Upper lobe of left lung (tissue), 6 donors: ENCODE measurements at regions not wholly inside any gene's neighbourhood (a gene's known extent, or its start where the extent isn't known, plus 50 kb on each side); places are given as distances from the start of the nearest gene placed in this dataset.

Source experiments
- ATAC-seq, 2 donors: fragments of 200-7000 bp; cut with Tn5 transposase; one replicate each; pipeline ENCODE4 v1.9.1; 2022; ENCODE audit warnings: mild to moderate bottlenecking in 2 of 2, moderate library complexity in 2 of 2; ENCODE audit not compliant: low FRiP score in 2 of 2
- DNase-seq, 2 donors: peaks; one replicate each; pipeline ENCODE4 v3.0.0-alpha.2; 2019 to 2020
- H3K27ac ChIP-seq, 4 donors: fragments of 200-600 bp; sonication (generic); one replicate each; pipeline ENCODE4 v1.5.1; 2016 to 2019
- H3K27me3 ChIP-seq, 4 donors: fragments of 200-600 bp; sonication (generic); one replicate each; pipeline ENCODE4 v1.5.1; 2017 to 2019
- H3K36me3 ChIP-seq, 4 donors: fragments of 200-600 bp; sonication (generic); one replicate each; pipeline ENCODE4 v1.5.1; 2016 to 2019
- H3K4me1 ChIP-seq, 4 donors: fragments of 200-600 bp; sonication (generic); one replicate each; pipeline ENCODE4 v1.5.1; 2018 to 2019
- H3K4me3 ChIP-seq, 4 donors: fragments of 200-600 bp; sonication (generic); one replicate each; pipeline ENCODE4 v1.5.1; 2017 to 2019; ENCODE audit warnings: mild to moderate bottlenecking in 2 of 4, moderate library complexity in 1 of 4
- H3K9me3 ChIP-seq, 4 donors: fragments of 200-600 bp; sonication (generic); one replicate each; pipeline ENCODE4 v1.5.1; 2018 to 2019
- EP300 ChIP-seq, 4 donors: sonication (generic); formaldehyde crosslinking; IDR thresholded peaks; one replicate each; pipeline ENCODE4 v1.5.1; 2017; ENCODE audit warnings: antibody characterized with exemption in 4 of 4, control low read depth in 2 of 4
- POLR2A ChIP-seq, 4 donors: fragments of 450-650 bp; IDR thresholded peaks; one replicate each; pipeline ENCODE4 v1.5.1; 2016 to 2017; ENCODE audit warnings: antibody characterized with exemption in 4 of 4, mild to moderate bottlenecking in 2 of 4
- POLR2AphosphoS5 ChIP-seq, 2 donors: sonication (generic); formaldehyde crosslinking; IDR thresholded peaks; one replicate each; pipeline ENCODE4 v1.5.1; 2017; ENCODE audit warnings: antibody characterized with exemption in 2 of 2
- WGBS, 2 donors: methylation state at CpG; one replicate each; pipeline ENCODE4 v1.1.5; 2017 to 2018; 5-methylcytosine and 5-hydroxymethylcytosine counted together
- TF ChIP-seq, protein P1 (sequence below), 6 experiments: fragments of 450-650 bp in 4 of 6; fragments of 200-600 bp in 2 of 6; sonication (generic) in 2 of 6; IDR thresholded peaks; one replicate each; pipeline ENCODE4 v1.5.1; 2016 to 2019; ENCODE audit warnings: antibody characterized with exemption in 6 of 6
- donor health status: DM: no; HTN: no; CAD: no; lungs with moderate emphysema.
- donor health status: DM: no; HTN: yes; CAD: no; lungs with severe emphysema.

DNA sequence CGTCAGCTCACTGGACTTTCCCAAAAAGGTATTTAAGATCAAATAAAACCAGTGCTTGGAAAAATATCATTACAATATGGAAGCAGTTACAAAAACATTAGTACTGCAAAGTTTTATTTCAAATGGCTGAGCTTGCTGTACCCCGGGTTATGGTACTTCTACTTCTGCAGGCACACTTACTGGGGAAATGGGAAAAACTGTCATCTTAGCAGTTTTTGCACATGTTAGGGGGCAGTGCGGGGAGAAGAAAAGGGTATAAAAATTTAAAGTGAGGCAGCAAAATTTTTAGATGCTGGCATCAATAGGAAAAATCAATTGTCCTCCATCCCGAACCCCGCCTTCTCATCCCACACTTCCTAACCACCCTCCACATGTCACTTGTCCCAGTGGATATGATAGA lies 133.4 kb downstream of the ATG4C start:
- ATAC-seq (no peak), DNase-seq (no peak)
- TF ChIP-seq EP300 (IDR thresholded peaks at IDR 0.05) (no peak), POLR2A (IDR thresholded peaks at IDR 0.05) (no peak), POLR2AphosphoS5 (IDR thresholded peaks at IDR 0.05) (no peak)
- TF ChIP-seq, protein P1, sequence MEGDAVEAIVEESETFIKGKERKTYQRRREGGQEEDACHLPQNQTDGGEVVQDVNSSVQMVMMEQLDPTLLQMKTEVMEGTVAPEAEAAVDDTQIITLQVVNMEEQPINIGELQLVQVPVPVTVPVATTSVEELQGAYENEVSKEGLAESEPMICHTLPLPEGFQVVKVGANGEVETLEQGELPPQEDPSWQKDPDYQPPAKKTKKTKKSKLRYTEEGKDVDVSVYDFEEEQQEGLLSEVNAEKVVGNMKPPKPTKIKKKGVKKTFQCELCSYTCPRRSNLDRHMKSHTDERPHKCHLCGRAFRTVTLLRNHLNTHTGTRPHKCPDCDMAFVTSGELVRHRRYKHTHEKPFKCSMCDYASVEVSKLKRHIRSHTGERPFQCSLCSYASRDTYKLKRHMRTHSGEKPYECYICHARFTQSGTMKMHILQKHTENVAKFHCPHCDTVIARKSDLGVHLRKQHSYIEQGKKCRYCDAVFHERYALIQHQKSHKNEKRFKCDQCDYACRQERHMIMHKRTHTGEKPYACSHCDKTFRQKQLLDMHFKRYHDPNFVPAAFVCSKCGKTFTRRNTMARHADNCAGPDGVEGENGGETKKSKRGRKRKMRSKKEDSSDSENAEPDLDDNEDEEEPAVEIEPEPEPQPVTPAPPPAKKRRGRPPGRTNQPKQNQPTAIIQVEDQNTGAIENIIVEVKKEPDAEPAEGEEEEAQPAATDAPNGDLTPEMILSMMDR (IDR thresholded peaks at IDR 0.05): no peak
- no peaks in the 10 kb centered on the region for H3K36me3 ChIP-seq
- no peaks in the 10 kb centered on the region for H3K4me1 ChIP-seq
- WGBS, 2 donors: 93 to 96% methylated on average over 5 of the region's 5 CpGs
- H3K27ac ChIP-seq: no peak overlapping the region
- no peaks in the 10 kb centered on the region for H3K9me3 ChIP-seq
- H3K4me3 ChIP-seq: no peak overlapping the region
- no peaks in the 10 kb centered on the region for H3K27me3 ChIP-seq

DNA sequence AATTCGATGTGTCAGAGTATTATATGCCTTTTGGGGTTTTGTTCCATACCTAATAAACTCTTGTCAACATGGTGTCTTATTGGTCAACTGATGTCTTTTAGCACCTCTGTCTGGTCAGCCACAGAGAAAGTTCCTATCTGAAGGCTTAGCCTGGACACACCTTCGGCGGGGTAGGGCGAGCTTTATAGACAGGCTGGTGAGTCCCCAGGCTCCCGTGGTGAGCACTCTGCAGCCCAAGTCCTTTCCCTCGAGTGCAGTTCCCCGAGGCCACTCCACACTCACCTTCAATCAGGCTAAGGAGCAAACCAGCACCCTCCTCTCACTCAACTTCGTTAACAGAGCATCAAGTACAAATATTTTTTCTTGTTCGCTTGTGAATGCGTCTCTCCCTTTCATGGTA lies 133.9 kb downstream of the ATG4C start:
- WGBS, 2 donors: 61 to 63% methylated on average over 10 of the region's 10 CpGs
- TF ChIP-seq EP300 (IDR thresholded peaks at IDR 0.05) (no peak), POLR2A (IDR thresholded peaks at IDR 0.05) (no peak), POLR2AphosphoS5 (IDR thresholded peaks at IDR 0.05) (no peak)
- TF ChIP-seq, protein P1 (IDR thresholded peaks at IDR 0.05): no peak

DNA sequence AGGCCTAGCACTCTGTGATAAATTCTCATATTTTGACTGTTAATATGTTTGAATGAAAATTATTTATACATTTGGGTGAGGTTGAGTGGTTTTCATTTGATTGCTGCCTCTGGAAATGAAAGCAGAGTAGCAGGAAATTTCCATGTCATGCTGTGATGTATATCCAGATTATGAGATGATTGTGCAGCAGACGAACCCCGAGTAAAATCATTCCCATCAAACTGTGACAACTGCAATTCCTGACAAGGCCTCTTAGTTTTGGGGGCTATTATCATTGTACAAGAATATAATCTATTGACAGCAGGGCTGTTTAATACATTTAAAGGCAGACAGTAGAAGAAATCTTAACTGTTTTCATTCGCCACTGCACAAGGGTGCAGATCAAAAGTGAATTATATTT lies 134.8 kb downstream of the ATG4C start:
- WGBS, 2 donors: 77% methylated on average over 3 of the region's 3 CpGs
- Histone ChIP-seq H3K27ac (no peak overlapping the region), H3K27me3 (no peaks in the 10 kb centered on the region), H3K4me1 (no peaks in the 10 kb centered on the region), H3K9me3 (no peaks in the 10 kb centered on the region), H3K36me3 (no peaks in the 10 kb centered on the region), H3K4me3 (no peak overlapping the region)
- ATAC-seq: no peak
- DNase-seq: no peak
- no peak for TF ChIP-seq POLR2AphosphoS5 (IDR thresholded peaks at IDR 0.05)

More for the DNA sequence above, 133.9 kb downstream of the ATG4C start:
- Histone ChIP-seq H3K36me3 (no peaks in the 10 kb centered on the region), H3K27me3 (no peaks in the 10 kb centered on the region), H3K4me1 (no peaks in the 10 kb centered on the region), H3K27ac (no peak overlapping the region), H3K4me3 (no peak overlapping the region), H3K9me3 (no peaks in the 10 kb centered on the region)
- no peak for ATAC-seq
- DNase-seq: no peak

DNA sequence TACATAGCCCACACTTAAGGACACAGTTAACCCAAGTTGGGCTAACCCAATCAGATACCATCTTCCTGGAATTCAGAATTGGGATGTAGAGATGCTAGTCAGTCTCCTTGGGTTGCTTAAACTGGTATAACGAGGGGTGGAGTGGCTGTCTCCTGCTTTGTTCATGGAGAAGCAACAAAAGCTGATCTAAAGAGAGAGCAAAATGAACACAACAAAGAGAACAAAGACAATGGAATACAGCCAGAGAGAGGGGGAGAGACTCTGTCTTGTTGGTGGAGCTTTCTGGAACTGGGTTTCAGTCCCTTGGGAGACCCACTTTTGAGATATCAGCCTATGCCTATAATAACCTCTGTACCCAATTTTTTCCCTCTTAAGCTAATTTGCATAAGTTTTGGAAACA lies 138.1 kb downstream of the ATG4C start:
- Histone ChIP-seq H3K4me3 (no peak overlapping the region), H3K9me3 (no peaks in the 10 kb centered on the region), H3K36me3 (no peaks in the 10 kb centered on the region), H3K27ac (no peak overlapping the region), H3K27me3 (no peaks in the 10 kb centered on the region), H3K4me1 (no peaks in the 10 kb centered on the region)
- no peak for ATAC-seq
- 57 to 85% methylated on average over 1 of the region's 1 CpG for WGBS, 2 donors
- no peak for DNase-seq
- TF ChIP-seq, protein P1 (IDR thresholded peaks at IDR 0.05): no peak
- TF ChIP-seq POLR2A (IDR thresholded peaks at IDR 0.05) (no peak), POLR2AphosphoS5 (IDR thresholded peaks at IDR 0.05) (no peak), EP300 (IDR thresholded peaks at IDR 0.05) (no peak)

DNA sequence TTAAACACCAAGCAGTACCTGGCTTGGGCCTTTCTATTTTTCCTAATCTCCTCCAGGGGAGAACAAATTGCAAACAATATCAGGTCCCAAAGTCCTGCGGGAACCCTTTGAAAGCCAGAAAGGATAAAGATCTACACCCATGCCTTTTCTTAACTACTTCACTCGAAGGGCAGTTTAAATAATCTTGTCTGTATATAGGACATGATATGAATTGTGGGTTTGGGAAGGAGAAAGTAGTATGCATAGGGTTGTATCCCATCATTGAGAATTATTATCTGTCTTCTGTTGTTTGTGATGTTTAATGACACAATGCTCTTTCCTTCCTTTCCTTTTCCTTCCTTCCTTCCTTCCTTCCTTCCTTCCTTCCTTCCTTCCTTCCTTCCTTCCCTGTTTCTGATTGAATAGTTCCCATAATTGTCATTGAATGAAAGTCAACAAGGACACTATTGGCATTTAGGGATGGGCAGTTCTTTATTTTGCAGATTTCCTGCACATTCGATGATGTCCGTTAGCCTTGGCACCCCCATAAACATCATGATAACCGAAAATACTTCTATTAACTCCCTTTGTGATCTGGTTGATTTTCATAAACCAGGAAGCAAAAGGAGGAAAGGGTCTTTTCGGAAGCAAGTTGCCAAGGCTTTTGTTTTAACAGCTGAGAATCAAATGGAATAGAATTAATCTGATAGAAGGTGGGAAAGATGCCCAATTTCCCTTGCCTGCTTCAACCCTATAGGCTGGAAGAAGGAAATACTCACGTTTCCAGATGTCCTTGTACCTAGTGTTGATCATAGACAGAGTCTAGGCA lies 141.3 kb downstream of the ATG4C start:
- ATAC-seq: no peak
- WGBS, 2 donors: 82 to 83% methylated on average over 7 of the region's 7 CpGs
- no peak for DNase-seq
- no peaks in the 10 kb centered on the region for H3K36me3 ChIP-seq
- TF ChIP-seq, protein P1 (IDR thresholded peaks at IDR 0.05): no peak
- no peak for TF ChIP-seq POLR2AphosphoS5 (IDR thresholded peaks at IDR 0.05)
- TF ChIP-seq POLR2A (IDR thresholded peaks at IDR 0.05): no peak
- no peak for TF ChIP-seq EP300 (IDR thresholded peaks at IDR 0.05)
- no peaks in the 10 kb centered on the region for H3K9me3 ChIP-seq
- no peak overlapping the region for H3K4me3 ChIP-seq
- H3K27ac ChIP-seq: no peak overlapping the region
- H3K27me3 ChIP-seq: no peaks in the 10 kb centered on the region
- no peaks in the 10 kb centered on the region for H3K4me1 ChIP-seq
